Activated T-cell treated with anti-CD3 and anti-CD28 coated beads, Interleukin-2, amount 50 U/mL, for 72 hours (primary cell): ENCODE measurements at regions not wholly inside any gene's neighbourhood (a gene's known extent, or its start where the extent isn't known, plus 50 kb on each side); places are given as distances from the start of the nearest gene placed in this dataset.

Source experiments
- ATAC-seq, 2 donors: fragments of 150-1000 bp; cut with Tn5 transposase; replicated peaks in 1 of 2; 2 replicates each; pipeline ENCODE4 v1.10.0; 2021; ENCODE audit warnings: moderate library complexity in 2 of 2, mild to moderate bottlenecking in 1 of 2
- DNase-seq, 2 donors: peaks; one replicate each; pipeline ENCODE4 v3.0.0; 2021 to 2022; ENCODE audit warnings: mixed read lengths in 1 of 2
- H3K27ac Mint-ChIP-seq: one replicate; pipeline ENCODE4 v1.8.0; 2022; ENCODE audit warnings: mild to moderate bottlenecking, moderate library complexity, mixed read lengths
- H3K27me3 Mint-ChIP-seq: one replicate; pipeline ENCODE4 v1.8.0; 2022; ENCODE audit warnings: low read depth, mixed read lengths
- H3K36me3 Mint-ChIP-seq, 2 donors: one replicate each; pipeline ENCODE4 v1.8.0; 2022; ENCODE audit warnings: mixed read lengths in 2 of 2, mild to moderate bottlenecking in 1 of 2; ENCODE audit not compliant: insufficient read depth in 2 of 2
- H3K4me1 Mint-ChIP-seq: one replicate; pipeline ENCODE4 v1.8.0; 2022; ENCODE audit warnings: low read depth, mixed read lengths
- H3K4me3 Mint-ChIP-seq, 2 donors: one replicate each; pipeline ENCODE4 v1.8.0; 2022; ENCODE audit warnings: mild to moderate bottlenecking in 2 of 2, mixed read lengths in 2 of 2, moderate library complexity in 2 of 2
- H3K9me3 Mint-ChIP-seq, 2 donors: one replicate each; pipeline ENCODE4 v1.8.0; 2022; ENCODE audit warnings: mixed read lengths in 2 of 2

GRCh38 chr4:8697826-8698225, 105.3 kb downstream of the CPZ start:
- Mint-ChIP-seq H3K36me3 (no peaks in the 10 kb centered on the region), H3K9me3 (no peaks in the 10 kb centered on the region), H3K27ac (no peak overlapping the region), H3K4me3 (no peak overlapping the region), H3K27me3 (no peaks in the 10 kb centered on the region), H3K4me1 (no peaks in the 10 kb centered on the region)
- DNase-seq (no peak), ATAC-seq (no peak)

DNA sequence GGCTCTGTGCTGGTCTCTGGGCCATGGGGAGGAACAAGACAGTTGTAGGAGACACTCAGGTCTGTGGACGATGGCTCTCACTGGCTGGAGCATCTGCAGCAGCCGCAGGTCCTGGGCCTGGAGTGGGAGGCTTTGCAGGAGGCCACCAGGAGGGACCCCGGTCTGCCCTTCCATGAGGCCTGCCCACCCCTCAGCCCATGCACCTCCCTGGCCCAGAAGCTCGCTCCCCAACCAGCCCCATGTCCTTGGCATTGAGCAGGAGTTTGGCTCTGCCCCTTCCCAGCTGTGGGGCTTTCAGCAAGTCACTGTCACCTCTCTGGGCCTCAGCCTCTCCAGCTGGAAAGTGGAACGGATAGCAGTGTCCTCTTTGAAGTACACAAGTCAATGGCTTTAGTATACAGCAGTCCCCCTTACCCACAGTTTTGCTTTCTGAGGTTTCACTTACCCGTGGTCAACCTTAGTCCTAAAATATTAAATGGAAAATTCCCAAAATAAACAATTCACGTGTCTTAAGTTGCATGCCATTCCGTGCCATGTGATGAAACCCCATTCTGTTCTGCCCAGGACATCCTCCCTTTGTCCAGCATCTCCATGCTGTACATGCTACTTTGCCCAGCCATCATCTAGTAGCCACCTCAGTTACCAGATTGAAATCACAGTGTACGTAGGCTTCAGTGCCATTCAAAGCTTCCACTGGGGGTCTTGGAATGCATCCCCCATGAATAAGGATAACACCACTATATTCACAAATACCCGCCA, 104.0 kb downstream of the CPZ start:
- Mint-ChIP-seq H3K9me3 (no peaks in the 10 kb centered on the region), H3K27ac (no peak overlapping the region), H3K4me1 (no peaks in the 10 kb centered on the region), H3K36me3 (no peaks in the 10 kb centered on the region), H3K4me3 (no peak overlapping the region), H3K27me3 (no peaks in the 10 kb centered on the region)
- ATAC-seq (no peak), DNase-seq (no peak)

GRCh38 chr4:8695237-8696219, 103.0 kb downstream of the CPZ start:
- H3K4me3 Mint-ChIP-seq = no peak overlapping the region
- no peaks in the 10 kb centered on the region for H3K27me3 Mint-ChIP-seq
- H3K27ac Mint-ChIP-seq = no peak overlapping the region
- H3K36me3 Mint-ChIP-seq = no peaks in the 10 kb centered on the region
- no peak for ATAC-seq
- no peak for DNase-seq
- no peaks in the 10 kb centered on the region for H3K4me1 Mint-ChIP-seq
- no peaks in the 10 kb centered on the region for H3K9me3 Mint-ChIP-seq

- Mint-ChIP-seq H3K4me3 (no peak overlapping the region), H3K27ac (no peak overlapping the region), H3K36me3 (no peaks in the 10 kb centered on the region), H3K27me3 (no peaks in the 10 kb centered on the region), H3K9me3 (no peaks in the 10 kb centered on the region), H3K4me1 (no peaks in the 10 kb centered on the region)
- ATAC-seq (no peak), DNase-seq (no peak)
Measured at GRCh38 chr4:8694651-8695151, 102.1 kb downstream of the CPZ start.

- DNase-seq (no peak), ATAC-seq (no peak)
- no peaks in the 10 kb centered on the region for H3K36me3 Mint-ChIP-seq
- H3K27me3 Mint-ChIP-seq = no peaks in the 10 kb centered on the region
- no peak overlapping the region for H3K4me3 Mint-ChIP-seq
- no peak overlapping the region for H3K27ac Mint-ChIP-seq
- H3K4me1 Mint-ChIP-seq = no peaks in the 10 kb centered on the region
- no peaks in the 10 kb centered on the region for H3K9me3 Mint-ChIP-seq
Measured at GRCh38 chr4:8694226-8694625, 101.7 kb downstream of the CPZ start.

DNA sequence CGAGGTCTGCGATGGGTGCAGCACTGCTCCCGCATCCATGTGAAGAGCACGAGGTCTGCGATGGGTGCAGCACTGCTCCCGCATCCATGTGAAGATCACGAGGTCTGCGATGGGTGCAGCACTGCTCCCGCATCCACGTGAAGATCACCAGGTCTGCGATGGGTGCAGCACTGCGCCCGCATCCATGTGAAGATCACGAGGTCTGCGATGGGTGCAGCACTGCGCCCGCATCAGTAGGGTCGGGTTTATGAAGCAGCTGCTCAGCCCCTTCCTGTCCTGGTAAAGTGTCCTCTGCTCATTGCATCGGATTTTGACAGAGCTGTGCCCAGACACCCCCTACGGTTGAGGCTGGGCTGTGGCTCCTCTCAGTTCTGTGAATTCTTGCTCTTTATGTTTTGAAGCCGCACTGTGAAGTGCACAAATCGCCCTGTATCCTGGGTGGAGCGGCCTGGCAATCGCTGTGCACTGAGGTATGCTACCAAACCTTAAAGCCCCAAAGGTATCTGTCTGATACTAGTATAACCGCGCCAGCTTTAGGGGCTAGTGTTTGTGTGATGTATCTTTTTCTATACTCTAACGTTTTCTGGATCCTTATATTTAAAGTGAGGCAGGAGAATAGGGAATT, 98.7 kb downstream of the CPZ start:
- Mint-ChIP-seq H3K4me3 (no peak overlapping the region), H3K27me3 (peaks cover 15% of the 10 kb centered on the region), H3K27ac (no peak overlapping the region), H3K4me1 (no peaks in the 10 kb centered on the region), H3K9me3 (peaks cover 0 to 3% of the 10 kb centered on the region in 2 donors), H3K36me3 (peaks cover 0 to 3% of the 10 kb centered on the region in 2 donors)
- no peak for ATAC-seq
- DNase-seq = no peak

DNA sequence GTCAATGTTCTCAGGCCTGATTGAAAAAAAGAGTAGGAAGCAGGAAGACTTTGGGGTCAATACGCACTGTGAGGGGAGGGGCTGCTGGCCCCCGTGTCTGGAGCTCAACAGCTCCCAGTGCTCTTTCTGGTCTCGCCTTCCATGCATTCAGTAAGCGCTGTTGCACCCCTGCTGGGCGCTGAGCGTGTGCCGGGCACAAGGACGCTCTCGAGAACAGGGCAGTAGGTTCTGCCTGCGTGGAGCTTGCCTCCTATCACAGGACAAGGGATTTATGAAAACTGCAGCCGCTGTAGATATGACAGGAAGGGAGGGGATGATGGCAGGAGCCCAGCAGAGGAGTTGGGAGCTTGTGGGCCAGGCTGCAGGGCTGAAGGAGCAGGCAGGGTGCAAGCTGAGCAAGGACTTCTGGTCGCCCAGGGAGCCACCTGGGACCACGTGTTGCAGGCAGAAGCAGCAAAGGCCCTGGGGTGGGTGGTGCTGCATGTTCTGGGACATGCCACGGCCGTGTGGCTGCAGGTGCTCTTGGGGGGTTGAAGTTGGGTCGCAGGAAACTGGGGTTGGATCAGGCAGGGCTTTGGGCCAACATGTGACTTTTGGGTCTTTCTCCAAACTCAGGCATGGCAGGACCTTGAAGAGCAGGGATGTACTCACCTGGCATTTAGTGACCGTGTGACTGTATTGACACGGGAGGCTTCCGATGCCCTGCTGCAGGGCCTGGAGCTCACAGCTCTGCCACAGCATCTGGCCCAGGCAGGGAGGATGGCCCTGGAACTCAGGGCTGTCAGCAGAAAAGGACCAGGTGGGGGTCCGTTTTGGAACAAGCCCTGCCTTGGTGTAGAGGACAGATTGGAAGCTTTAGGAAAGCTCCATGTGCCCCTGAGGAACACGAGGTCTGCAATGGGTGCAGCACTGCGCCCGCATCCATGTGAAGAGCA, 97.9 kb downstream of the CPZ start:
- Mint-ChIP-seq H3K36me3 (peaks cover 0 to 3% of the 10 kb centered on the region in 2 donors), H3K4me1 (no peaks in the 10 kb centered on the region), H3K27me3 (peaks cover 15% of the 10 kb centered on the region), H3K4me3 (no peak overlapping the region), H3K27ac (no peak overlapping the region), H3K9me3 (peaks cover 0 to 3% of the 10 kb centered on the region in 2 donors)
- ATAC-seq (no peak), DNase-seq (no peak)

GRCh38 chr4:8689741-8690140, 97.2 kb downstream of the CPZ start:
- ATAC-seq (no peak), DNase-seq (no peak)
- peaks cover 0 to 3% of the 10 kb centered on the region in 2 donors for H3K36me3 Mint-ChIP-seq
- H3K4me3 Mint-ChIP-seq = no peak overlapping the region
- H3K4me1 Mint-ChIP-seq = no peaks in the 10 kb centered on the region
- H3K27me3 Mint-ChIP-seq = peaks cover 15% of the 10 kb centered on the region
- H3K9me3 Mint-ChIP-seq = peaks cover 0 to 3% of the 10 kb centered on the region in 2 donors
- no peak overlapping the region for H3K27ac Mint-ChIP-seq

DNA sequence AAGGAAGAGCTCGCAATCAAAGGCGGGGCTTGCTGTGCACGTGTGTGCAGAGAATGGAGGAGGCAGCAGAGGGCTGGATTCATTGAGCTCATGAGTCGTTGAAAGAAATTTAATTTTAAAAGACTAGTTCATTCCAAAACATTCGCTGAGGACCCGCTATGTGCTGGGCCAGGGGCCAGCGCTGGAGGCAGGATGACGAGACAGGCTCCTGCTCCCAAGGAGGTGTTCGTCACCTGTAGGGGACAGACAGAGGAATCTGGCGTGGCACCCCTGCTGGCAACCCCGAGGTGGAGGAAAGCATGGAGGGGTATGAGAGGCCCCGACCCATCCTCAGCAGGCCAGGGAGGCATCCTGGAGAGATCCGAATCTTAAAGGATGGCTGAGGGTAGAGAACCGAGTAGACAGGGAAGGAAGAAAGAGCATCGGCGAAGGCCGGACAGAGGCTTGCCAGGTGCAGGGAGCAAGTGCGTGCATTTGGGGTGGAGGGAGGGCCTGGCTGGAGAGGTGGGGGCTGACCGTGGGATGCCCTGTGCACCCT, 96.4 kb downstream of the CPZ start:
- Mint-ChIP-seq H3K27me3 (peaks cover 15% of the 10 kb centered on the region), H3K4me1 (no peaks in the 10 kb centered on the region), H3K4me3 (no peak overlapping the region), H3K36me3 (peaks cover 0 to 3% of the 10 kb centered on the region in 2 donors), H3K27ac (no peak overlapping the region), H3K9me3 (peaks cover 0 to 3% of the 10 kb centered on the region in 2 donors)
- no peak for DNase-seq
- no peak for ATAC-seq

GRCh38 chr4:8688041-8688907, 95.7 kb downstream of the CPZ start:
- Mint-ChIP-seq H3K36me3 (peaks cover 0 to 3% of the 10 kb centered on the region in 2 donors), H3K4me3 (no peak overlapping the region), H3K27me3 (peaks cover 15% of the 10 kb centered on the region), H3K4me1 (no peaks in the 10 kb centered on the region), H3K27ac (no peak overlapping the region), H3K9me3 (peaks cover 4% of the 10 kb centered on the region in 2 donors)
- peak; percentile 8 to 31 for DNase-seq
- ATAC-seq = no peak

GRCh38 chr4:8687083-8687482, 94.5 kb downstream of the CPZ start:
- H3K36me3 Mint-ChIP-seq = peaks cover 0 to 3% of the 10 kb centered on the region in 2 donors
- no peak overlapping the region for H3K4me3 Mint-ChIP-seq
- DNase-seq (no peak), ATAC-seq (no peak)
- peaks cover 15% of the 10 kb centered on the region for H3K27me3 Mint-ChIP-seq
- peaks cover 4 to 5% of the 10 kb centered on the region in 2 donors for H3K9me3 Mint-ChIP-seq
- no peak overlapping the region for H3K27ac Mint-ChIP-seq
- H3K4me1 Mint-ChIP-seq = no peaks in the 10 kb centered on the region
